Stromal cell of bone marrow (primary cell): ENCODE measurements at regions not wholly inside any gene's neighbourhood (a gene's known extent, or its start where the extent isn't known, plus 50 kb on each side); places are given as distances from the start of the nearest gene placed in this dataset.
A peak's percentile ranks its signal among the peaks of the same experiment; 100 is the strongest.

Experiments used
- DNase-seq: peaks from one replicate; pipeline ENCODE4 v3.0.0-alpha.2; 2012; ENCODE audit warnings: low read depth

DNA sequence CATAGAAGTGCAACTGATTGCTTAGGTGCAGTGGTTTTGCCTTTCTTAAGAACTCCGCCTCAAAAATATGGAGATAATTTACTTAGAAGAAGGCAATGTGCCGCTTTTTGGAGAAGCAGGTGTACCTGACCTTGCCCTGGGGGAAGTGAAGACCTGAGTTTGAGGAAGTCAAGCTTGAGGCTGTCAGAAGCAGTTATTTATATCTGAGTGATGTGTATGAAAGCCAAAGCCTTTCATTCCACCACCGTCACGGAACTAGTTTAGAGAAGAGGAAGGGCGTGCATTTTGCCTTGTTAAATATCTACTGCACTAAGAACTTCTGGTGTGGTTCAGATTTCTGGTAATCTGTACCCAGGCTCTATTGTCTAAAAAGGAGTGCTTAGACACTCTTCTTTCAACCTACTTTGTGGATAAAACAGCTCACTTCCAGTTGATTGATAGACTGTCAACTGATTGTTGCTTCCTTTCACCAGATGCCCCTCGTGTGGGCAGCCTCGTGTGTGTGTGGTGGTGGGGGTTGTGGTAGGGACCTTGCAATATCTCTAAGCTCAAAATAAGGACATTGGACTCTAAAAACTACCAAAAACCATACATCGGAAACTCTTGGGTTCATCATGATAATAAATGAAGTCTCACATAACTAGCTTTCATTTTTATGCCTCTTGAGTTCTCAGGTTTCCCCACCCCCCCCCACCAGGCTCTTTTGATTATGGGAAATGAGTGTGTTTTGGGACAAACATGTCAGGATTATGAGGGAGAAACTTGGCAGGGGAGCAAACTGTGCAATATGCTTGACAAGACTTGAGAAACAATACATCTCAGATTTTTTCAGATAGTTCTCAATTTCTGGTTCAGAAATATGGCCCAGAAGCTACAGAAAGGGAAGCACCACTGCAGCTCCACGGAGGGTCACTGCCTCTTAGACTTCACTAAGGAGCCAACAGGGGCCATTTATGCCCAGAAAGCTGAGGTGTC is 78.6 kb downstream of the ARF6 start:
- no peak for DNase-seq

DNA sequence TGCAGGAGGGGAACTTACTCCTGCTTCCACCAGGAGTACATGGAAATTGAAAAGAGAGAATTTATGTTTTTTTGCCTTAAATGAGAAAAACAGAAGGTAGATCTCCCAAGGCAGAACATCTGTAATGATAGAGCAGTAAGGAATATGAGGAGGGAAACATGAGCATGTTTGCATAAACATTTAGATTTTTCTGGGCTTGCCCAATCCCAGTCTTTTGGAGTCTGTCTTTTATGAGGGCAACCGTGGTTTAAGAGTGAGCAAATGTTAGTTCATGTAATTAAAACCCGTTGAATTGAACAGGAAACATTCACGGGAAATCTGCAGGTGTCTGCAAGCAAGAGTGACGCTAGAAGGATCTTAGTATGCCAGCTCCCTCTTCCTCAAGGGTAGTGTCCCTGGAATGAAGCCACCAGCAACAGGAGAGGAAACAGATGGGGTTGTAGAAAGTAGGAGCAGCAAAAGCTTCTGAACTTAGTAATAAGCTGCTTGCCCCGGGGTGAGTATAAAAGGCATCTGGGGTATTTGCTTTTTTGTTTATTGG is 79.3 kb downstream of the ARF6 start:
- no peak for DNase-seq

DNA sequence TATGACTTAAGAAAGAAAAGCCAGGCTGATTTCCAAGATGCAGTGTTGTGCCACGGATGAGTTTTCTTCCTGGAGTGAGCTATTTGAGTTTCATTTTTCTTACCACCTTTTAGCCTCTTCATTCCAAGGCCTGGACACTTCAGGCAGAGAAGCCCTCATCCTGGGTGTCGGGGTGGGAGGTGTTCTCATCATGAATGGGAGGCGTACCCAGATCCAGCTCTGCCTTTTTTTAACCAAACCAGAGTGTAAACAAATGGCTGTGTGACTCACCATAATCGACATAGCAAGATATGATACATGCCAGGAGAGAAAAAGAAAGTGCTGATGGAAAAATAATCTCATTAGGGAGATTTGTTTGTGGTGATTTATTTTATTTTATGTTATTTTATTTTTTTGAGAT is 79.9 kb downstream of the ARF6 start:
- DNase-seq = peak; percentile 83

DNA sequence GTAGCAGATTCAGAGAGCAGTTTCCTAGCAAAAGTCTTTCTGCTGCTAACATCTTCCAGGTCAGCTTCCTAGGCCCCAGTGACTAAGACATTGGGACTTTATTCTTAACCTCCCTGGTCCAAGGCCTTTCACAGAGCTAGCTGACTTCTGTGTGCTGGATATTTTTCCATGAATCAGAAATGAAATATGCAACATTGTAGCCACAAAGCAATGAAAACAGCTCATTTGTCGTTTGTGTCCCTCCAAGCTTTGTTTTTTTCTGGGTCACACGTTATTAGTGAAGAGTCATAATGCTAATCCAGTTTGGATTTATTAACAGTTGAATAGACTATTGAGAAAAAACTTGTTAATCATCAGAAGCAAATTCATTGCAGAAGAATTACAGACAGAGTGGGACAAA is 82.4 kb downstream of the ARF6 start:
- DNase-seq = peak; percentile 89

DNA sequence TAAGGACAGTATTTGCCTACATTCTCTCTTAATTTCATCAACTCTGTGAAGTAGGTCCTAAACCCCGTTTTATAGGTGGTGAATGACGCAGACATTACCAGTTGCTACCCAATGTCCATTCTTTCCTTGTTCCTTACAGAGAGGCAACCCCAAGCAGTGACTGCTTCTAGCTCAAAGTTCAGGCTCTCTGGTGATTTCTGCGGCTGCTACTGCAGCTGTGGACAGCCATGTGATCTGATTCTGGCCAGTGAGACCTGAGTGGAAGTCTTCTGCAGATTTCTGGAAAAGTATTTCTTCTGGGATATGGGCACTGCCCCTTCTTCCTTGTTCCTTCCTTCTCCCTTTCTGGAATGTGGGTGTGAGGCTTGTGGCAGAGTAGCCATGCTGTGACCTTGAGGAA is 82.9 kb downstream of the ARF6 start:
- no peak for DNase-seq

DNA sequence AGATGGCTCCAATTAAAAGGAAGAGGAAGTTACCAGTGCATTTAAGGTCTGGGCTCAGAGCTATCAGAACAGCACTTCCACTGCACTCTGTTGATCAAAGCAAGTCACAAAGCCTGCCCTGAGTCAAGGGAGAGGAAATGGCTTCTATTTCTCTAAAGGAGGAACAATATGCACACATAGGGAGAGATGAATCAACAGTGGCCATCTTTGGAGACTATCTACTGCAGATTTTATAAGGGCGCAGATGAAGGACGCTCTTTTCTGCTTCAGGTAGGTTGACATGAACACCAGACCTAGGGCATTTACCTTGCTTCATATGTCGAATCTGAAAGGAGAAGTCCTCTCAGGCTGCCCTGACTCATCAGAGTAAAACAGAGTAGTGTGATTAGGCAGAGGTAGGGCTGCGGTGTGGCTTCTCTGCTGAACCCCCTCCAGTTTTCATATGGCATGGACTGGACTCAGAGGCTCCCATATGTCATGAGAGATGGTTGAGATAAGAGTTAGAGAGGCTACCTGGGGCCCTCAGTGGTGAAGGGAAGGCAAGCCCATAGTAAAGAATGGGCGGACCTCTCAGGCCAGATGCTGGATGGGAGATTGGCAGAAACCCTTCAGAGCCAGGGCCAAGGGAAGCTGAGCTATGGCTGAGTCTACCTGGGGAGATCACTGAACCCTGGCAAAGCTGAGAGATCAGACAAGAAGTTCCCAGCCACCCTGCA is 84.4 kb downstream of the ARF6 start:
- no peak for DNase-seq

DNA sequence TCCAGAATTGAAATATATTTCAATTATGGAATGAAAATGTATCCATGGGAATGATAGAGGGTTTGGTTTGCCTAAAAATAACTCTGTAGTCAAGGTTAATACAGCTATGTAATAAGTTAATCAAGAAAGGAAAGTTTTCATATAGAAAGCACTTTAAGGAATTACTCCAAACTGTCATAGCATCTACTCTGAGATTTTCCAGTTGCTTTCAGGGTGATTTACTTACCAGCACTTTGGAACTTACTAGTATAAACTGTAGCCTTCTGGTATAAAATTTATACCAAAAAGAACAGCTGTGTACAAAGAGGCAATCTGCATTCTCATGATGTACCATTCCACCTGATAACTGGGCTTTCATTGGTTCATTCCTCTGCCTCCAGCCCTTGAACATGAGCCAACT is 87.1 kb downstream of the ARF6 start:
- no peak for DNase-seq

DNA sequence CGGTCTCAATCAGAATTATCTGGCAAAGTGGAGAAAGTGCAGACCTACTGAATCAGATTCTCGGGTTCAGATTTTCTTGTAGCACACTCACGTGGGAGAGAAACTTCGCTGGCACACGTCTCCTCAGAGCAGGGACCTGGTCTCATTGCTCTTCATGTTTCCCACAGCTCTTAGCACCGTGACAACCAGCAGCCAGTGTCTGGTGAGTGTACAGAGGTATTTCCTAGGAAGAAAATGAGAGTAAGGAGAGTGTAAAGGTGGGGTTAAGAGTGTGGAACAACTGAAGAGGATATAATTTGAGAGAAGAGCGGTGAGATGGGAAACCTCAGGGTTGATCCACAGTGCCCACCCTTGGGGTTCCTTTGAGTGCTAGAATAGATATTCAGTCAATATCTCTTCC is 89.2 kb downstream of the ARF6 start:
- DNase-seq = no peak

DNA sequence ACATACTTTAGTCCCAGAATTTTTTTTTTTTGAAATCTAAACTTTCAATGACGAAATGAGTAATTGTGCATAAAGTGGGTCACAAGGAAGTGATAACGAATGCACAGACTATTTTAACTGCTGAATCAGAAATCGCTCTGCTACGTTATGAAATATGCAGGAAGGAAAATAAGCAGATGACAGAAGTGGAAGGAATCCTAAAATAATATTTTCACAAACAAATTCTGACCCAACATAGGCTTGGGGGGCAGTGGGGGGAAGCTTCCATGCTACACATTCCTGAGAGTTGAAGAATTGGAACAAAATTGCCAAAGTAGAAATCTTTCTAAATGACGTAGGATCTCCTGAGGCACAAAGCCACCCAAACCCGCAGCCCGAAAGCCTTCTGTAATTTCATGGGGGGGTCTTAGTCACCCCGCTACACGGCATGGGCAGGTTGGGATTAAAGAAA is 89.6 kb downstream of the ARF6 start:
- peak; percentile 91 for DNase-seq

DNA sequence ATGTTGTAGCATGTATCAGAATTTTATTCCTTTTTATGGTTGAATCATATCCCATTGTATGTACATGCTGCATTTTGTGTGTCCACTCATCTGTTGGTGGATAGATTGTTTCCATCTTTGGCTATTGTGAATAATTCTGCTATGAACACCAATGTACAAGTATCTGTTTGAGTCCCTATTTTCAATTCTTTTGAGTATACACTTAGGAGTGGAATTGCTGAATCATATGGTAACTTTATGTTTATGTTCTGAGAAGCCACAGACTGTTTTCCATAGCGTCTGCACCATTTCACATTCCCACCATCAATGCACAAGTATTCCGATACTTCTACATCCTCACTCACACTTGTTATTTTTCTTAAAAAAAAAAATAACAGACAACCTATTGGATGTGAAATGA is 91.5 kb downstream of the ARF6 start:
- DNase-seq = no peak

DNA sequence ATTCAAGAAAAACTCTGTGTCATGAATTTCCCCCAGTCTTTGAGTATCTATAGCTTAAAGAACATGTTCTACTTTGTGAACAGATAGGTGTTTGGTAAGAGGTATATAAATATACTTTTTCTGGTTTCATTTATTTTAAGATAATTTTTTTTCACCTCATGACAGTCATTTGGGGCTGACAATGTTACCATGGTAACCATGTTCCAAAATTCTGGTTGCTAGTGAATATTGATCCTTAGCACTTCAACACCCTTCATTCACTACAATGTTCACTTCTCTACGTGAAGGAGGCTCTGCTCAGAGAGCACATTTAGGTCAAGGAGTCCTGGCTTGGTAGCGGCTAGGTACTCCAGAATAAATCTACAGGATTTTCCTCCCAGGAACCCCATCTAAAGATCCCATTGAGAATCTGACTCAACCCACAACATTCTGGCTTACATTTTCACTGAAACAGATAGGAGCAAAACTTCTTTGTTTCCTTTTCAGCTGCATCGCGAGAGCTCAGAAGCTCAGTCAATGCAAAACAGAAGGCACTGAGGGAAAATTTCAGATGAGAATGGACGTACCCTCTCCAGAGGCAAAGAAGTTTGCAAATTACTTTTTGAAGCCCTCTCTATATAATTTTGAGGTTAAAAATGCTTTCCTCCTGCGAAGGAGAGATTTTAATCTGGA is 93.6 kb downstream of the ARF6 start:
- DNase-seq = no peak

DNA sequence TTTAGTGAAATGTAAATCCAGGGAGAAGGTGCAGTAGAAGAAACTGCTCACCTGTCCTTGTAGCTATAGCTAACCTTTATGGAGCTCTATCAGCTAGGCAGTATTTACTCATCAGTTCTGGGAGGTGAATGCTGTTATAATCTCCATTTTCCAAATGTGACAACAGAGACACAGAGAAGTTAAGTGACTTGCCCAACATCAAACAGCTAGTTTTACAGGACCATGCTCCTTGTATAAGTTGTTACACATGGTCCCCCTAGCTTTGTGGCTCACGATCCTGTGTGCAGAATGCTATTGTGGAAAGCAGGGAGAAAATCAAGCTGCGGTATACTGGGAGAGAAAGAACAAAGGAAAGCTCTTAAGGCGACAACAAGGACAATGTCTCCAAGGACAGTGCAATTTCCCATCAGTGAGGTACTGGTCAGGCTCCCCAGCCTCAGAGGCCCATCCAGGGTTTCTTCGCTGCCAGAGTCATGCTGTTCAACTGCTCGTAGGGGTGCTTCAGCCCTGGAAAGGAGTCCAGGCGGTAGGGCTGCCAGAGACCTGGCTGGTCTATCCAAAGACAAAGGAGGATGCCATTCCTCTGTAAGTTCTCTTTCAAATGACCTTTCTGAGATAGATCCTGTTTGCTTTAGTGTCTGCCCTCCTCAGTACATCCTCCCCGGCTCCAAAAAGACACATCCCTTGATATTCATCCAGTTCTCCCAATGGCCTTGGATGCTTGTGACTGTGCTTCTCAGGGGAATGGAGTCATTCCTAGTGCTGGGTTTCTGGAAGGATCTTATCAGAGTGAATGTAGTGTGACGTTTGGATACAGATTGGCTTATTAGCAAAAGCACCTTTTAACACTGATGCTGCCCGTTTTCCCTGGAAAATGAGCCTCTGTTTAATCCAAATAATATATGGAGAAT is 95.5 kb downstream of the ARF6 start:
- no peak for DNase-seq

DNA sequence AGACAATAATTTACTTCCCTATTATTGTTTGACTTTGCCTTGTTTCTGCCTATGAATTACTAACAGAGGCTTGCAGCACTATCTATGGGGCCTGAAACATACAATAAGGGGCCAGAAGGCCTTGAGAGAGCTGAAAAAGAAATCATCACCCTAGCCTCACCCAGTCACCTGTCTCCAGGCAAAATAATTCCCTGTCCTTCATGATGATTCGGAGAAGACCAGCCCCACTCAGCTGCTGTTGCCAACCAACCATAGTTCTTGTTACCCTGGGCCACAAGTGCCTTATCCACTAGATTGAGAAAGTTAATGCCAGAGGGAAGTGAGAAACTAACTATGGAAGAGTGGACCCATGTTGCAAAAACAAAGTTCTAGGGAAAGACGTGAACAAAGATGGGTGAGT is 97.1 kb downstream of the ARF6 start:
- no peak for DNase-seq

DNA sequence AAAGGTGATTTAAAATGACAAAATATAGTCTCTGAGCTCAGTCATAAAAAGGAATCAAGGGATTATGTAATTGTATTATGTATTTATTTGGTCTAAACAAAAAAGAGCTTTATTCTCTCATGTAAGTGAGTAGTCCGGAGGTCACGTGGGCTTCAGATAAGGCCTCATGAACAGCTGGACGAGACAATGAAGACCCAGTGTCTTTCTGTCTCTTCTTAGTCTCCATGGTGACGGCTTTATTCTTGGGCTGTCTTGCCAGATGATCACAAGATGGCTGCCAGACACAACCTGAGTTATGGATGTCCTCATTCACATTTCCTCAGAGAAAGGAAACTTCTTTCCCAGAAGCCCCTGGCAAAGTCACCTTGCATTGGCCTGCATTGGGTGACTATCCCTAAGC is 98.6 kb downstream of the ARF6 start:
- DNase-seq = no peak

DNA sequence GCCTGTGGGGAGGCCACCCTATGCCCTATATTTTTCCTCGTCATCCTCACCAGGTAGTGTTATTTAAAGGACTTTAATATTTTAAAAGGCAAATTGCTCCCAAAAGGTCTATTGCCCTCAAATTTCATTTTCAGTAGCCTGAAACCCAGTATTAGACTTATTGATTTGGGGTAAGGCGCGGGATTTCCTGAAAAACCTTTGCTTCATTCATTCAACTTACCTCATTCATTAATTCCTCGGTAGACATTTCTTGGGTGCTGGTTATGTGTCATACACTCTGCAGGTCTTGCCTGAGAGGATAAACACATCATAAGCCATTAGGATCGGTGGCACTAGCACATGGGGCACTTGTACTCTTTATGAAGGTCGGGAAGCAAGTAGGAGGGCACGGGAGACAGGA is 99.2 kb downstream of the ARF6 start:
- no peak for DNase-seq

DNA sequence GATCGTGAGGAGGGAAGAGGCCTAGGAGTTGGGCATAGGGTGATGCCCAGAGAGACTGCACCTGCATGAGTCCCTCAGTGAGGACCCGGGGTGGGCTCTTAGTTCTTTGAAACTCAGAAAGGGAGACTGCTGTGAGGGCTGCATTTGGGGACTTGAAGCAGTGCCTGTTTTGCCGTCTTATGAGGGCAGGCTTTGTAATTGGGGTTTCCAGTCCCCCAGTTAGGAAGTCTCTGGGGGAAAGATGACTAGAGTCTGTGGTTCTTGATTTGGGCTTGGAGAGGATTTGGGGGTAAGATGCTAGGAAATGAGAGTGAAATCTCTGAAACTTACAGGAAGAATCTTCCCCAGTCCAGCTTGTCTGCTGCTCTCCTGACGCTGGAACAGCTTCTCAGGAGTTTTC is 99.6 kb downstream of the ARF6 start:
- no peak for DNase-seq

DNA sequence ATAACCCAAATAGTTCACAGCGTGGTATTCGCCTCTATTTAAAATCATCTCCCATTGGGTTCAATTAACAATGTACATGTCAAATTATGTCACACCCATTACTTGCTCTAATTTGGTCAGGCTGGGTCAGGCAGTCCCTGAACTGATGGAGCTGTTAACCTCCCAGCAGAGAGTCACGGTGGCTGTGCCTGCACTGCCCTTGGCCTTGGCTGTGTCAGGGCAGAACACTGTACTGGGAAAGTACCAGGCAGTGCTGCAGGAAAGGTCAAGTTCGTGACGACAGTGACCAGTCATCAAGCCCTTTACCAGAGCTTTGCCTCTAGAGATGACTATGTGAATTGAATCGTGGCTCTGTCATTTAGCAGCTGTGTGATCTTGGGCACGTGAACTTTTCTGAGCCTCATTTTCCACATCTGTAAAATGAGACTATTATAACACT is 100.0 kb downstream of the ARF6 start:
- peak; percentile 73 for DNase-seq

DNA sequence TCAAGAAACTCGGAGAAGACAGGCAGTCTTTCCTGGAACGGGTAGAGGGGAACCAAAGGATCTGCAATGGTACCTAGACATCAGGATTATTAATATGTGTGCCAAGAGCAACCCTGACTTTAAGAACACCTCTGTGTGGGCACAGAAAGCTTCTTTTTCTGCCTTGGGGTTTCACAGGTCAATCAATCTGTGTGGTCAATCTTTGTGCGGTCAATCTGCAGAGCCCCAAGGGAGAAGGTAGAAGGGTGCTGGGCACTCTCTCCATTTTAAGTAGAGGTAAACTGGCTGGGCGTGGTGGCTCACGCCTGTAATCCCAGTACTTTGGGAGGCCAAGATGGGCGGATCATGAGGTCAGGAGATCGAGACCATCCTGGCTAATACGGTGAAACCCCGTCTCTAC is 100.7 kb downstream of the ARF6 start:
- no peak for DNase-seq

DNA sequence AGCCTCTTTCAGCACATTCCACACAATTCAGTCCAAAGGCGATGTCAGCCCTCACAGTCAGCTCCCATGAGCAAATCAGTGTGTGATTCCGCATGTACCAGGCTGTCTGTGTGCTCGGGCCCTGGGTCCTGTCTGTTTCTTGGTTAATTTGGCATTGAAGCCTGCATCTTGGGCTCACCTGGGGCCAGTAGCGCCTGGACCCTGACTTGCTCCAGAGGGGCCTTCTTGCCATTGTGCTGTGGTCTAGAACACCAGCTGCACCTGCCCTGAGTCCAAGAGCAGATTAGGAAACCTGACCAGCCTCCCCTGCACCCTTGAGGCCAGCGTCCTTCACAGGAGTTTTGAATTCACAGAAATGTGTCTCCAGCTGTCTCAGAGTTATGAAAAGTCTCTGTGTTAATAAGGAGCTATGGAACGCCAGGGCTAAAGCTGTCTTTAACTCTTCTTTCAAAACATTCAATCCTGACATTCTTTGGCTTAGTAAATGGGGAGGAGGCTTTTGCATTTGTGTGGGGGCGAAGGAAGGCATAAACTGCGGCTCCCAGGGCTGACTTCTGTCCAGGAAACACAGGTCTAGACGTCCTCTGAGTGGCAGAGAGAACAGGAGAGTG is 102.2 kb downstream of the ARF6 start:
- DNase-seq = no peak

DNA sequence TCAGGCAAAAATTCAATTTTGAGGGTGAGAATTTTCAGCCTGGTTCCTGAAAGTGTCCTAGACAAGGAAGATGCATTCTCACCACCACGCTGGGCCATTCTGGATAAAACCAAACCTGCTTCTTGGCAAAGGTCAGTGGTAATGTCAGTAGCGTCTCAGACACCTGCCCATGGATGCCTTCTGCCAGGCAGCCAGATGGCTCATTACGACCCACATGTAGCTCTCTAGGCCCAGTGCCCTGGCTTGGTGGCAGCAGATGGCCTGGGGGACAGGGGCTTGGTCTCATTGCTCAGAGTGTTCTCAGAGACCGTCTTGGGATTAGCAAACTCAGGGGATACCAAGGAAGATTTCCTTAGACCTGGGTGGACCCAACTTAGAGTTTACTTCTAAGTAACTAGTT is 105.1 kb downstream of the ARF6 start:
- no peak for DNase-seq
